ENCODE measurements at regions not wholly inside any gene's neighbourhood (a gene's known extent, or its start where the extent isn't known, plus 50 kb on each side); places are given as distances from the start of the nearest gene placed in this dataset.

GRCh38 chr12:91852634-91853033 is 293.0 kb downstream of the BTG1 start:
- no peaks in the 10 kb centered on the region for H3K79me2 ChIP-seq
- no peak overlapping the region for H3K4me2 ChIP-seq

GRCh38 chr12:91851741-91852477 is 293.7 kb downstream of the BTG1 start:
- Histone ChIP-seq H3K9me3 (ENCODE audit: low read depth) (no peaks in the 10 kb centered on the region), H3K4me2 (no peak overlapping the region), H3K4me1 (ENCODE audit: insufficient read depth) (no peaks in the 10 kb centered on the region), H3K79me2 (no peaks in the 10 kb centered on the region), H3K27ac (no peak overlapping the region), H3K4me3 (no peak overlapping the region), H4K20me1 (ENCODE audit: insufficient read depth, poor library complexity, severe bottlenecking) (no peaks in the 10 kb centered on the region), H2AFZ (no peak overlapping the region), H3K36me3 (replicated peaks; ENCODE audit: insufficient read depth, low read depth) (no peaks in the 10 kb centered on the region), H3K27me3 (no peaks in the 10 kb centered on the region), H3K9me2 (replicated peaks; ENCODE audit: insufficient read depth) (no peaks in the 10 kb centered on the region)
- no peak for DNase-seq (ENCODE audit: low spot score)
- TF ChIP-seq EZH2 (IDR thresholded peaks at IDR 0.05; ENCODE audit: borderline replicate concordance) (no peak), EZH2phosphoT487 (IDR thresholded peaks at IDR 0.05; ENCODE audit: low read depth, severe bottlenecking, unreplicated experiment) (no peak), CTCF (IDR thresholded peaks at IDR 0.05; ENCODE audit: poor library complexity) (no peak)

More at GRCh38 chr12:91852634-91853033, 293.0 kb downstream of the BTG1 start:
- Histone ChIP-seq H3K27ac (no peak overlapping the region), H3K4me1 (ENCODE audit: insufficient read depth) (no peaks in the 10 kb centered on the region), H3K4me3 (no peak overlapping the region), H3K36me3 (replicated peaks; ENCODE audit: insufficient read depth, low read depth) (no peaks in the 10 kb centered on the region), H2AFZ (no peak overlapping the region), H3K27me3 (no peaks in the 10 kb centered on the region), H3K9me3 (ENCODE audit: low read depth) (no peaks in the 10 kb centered on the region), H3K9me2 (replicated peaks; ENCODE audit: insufficient read depth) (no peaks in the 10 kb centered on the region), H4K20me1 (ENCODE audit: insufficient read depth, poor library complexity, severe bottlenecking) (no peaks in the 10 kb centered on the region)
- no peak for DNase-seq (ENCODE audit: low spot score)
- TF ChIP-seq EZH2 (IDR thresholded peaks at IDR 0.05; ENCODE audit: borderline replicate concordance) (no peak), CTCF (IDR thresholded peaks at IDR 0.05; ENCODE audit: poor library complexity) (no peak), EZH2phosphoT487 (IDR thresholded peaks at IDR 0.05; ENCODE audit: low read depth, severe bottlenecking, unreplicated experiment) (no peak)
- 82% methylated on average over 2 of the region's 2 CpGs for WGBS (ENCODE audit: low lambda C conversion rate, missing lambda C conversion rate)

DNA sequence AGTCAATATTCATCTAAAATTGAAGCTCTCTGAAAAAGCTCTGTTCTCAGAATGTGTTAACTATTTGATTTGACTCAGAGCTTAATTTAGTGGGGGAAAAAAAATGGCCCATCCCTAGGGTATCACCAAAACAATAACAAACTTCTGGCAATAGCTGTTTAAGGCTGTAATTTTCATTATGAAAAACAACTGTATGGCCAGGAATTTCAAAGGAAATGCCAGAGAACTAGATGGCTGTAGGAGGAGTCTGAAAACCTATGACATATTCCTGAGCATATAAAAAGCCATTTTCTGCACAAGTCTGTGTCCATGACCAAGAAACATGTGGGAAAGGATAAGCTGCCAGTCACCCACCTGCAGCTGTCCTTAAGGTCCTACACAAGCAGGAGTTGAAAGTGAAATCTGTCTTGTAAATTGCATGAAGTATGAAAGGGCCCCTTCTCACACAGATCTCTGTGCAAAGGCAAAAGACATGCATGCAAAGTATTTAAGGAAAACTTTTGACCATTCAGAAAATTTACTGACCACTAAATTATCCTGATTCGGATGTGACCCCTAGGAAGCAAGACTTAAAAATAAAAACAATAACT is 299.1 kb downstream of the BTG1 start:
- no peaks in the 10 kb centered on the region for H3K9me3 ChIP-seq (ENCODE audit: low read depth)
- no peaks in the 10 kb centered on the region for H3K79me2 ChIP-seq
- H4K20me1 ChIP-seq (ENCODE audit: insufficient read depth, poor library complexity, severe bottlenecking), result no peaks in the 10 kb centered on the region
- no peaks in the 10 kb centered on the region for H3K36me3 ChIP-seq (replicated peaks; ENCODE audit: insufficient read depth, low read depth)
- H3K27me3 ChIP-seq, result no peaks in the 10 kb centered on the region
- TF ChIP-seq EZH2 (IDR thresholded peaks at IDR 0.05; ENCODE audit: borderline replicate concordance) (no peak), CTCF (IDR thresholded peaks at IDR 0.05; ENCODE audit: poor library complexity) (no peak), EZH2phosphoT487 (IDR thresholded peaks at IDR 0.05; ENCODE audit: low read depth, severe bottlenecking, unreplicated experiment) (no peak)
- no peak overlapping the region for H3K4me3 ChIP-seq
- H3K4me1 ChIP-seq (ENCODE audit: insufficient read depth), result no peaks in the 10 kb centered on the region
- no peak overlapping the region for H3K4me2 ChIP-seq
- H3K9me2 ChIP-seq (replicated peaks; ENCODE audit: insufficient read depth), result no peaks in the 10 kb centered on the region
- WGBS (ENCODE audit: low lambda C conversion rate, missing lambda C conversion rate), result 77% methylated on average over 1 of the region's 1 CpG
- H2AFZ ChIP-seq, result no peak overlapping the region
- H3K27ac ChIP-seq, result no peak overlapping the region
- no peak for DNase-seq (ENCODE audit: low spot score)

All from hepatocyte (in vitro differentiated cells).